Esophagus muscularis mucosa (tissue), 4 donors: ENCODE measurements at regions not wholly inside any gene's neighbourhood (a gene's known extent, or its start where the extent isn't known, plus 50 kb on each side); places are given as distances from the start of the nearest gene placed in this dataset.
"Not testable (repeated sequence)": the region's sequence is repeated elsewhere in the genome, so short reads cannot be mapped to it uniquely, and the experiment has no call there.

Experiments
- DNase-seq: peaks from one replicate; pipeline ENCODE4 v3.0.0-alpha.2; 2017; ENCODE audit errors: extremely low spot score
- H3K27ac ChIP-seq, 4 donors: fragments of 200-600 bp; sonication (generic); replicated peaks in 1 of 4; 1 replicate in 3 of 4; 2 replicates in 1 of 4; pipeline ENCODE4 v1.5.1; 2016 to 2019; ENCODE audit warnings: mild to moderate bottlenecking in 1 of 4
- H3K27me3 ChIP-seq, 4 donors: fragments of 200-600 bp; sonication (generic); one replicate each; pipeline versions ENCODE4 v1.5.1 to v1.6.0; 2016 to 2019
- H3K36me3 ChIP-seq, 4 donors: fragments of 200-600 bp; sonication (generic); one replicate each; pipeline ENCODE4 v1.5.1; 2016 to 2019
- H3K4me1 ChIP-seq, 4 donors: fragments of 200-600 bp; sonication (generic); one replicate each; pipeline ENCODE4 v1.5.1; 2016 to 2019
- H3K4me3 ChIP-seq, 4 donors: fragments of 200-600 bp; sonication (generic); 1 replicate in 2 of 4; 2 replicates in 2 of 4; pipeline ENCODE4 v1.5.1; 2016 to 2019; ENCODE audit warnings: mild to moderate bottlenecking in 4 of 4, moderate library complexity in 1 of 4
- H3K9me3 ChIP-seq, 4 donors: fragments of 200-600 bp; sonication (generic); 1 replicate in 3 of 4; 2 replicates in 1 of 4; pipeline ENCODE4 v1.5.1; 2016 to 2019
- CTCF ChIP-seq, 3 experiments: fragments of 200-600 bp in 2 of 3; fragments of 450-650 bp in 1 of 3; sonication (generic) in 2 of 3; IDR thresholded peaks; one replicate each; pipeline ENCODE4 v1.5.1; 2017 to 2019; ENCODE audit warnings: antibody characterized with exemption in 3 of 3, mild to moderate bottlenecking in 2 of 3, moderate library complexity in 1 of 3
- EP300 ChIP-seq: sonication (generic); formaldehyde crosslinking; IDR thresholded peaks from one replicate; pipeline ENCODE4 v1.6.1; 2017; ENCODE audit warnings: antibody characterized with exemption
- POLR2A ChIP-seq: fragments of 450-650 bp; IDR thresholded peaks from one replicate; pipeline ENCODE4 v1.6.1; 2017; ENCODE audit warnings: antibody characterized with exemption, moderate library complexity, mild to moderate bottlenecking, low read depth
- POLR2AphosphoS5 ChIP-seq, 2 donors: sonication (generic); formaldehyde crosslinking; IDR thresholded peaks; one replicate each; pipeline ENCODE4 v1.6.1; 2017; ENCODE audit warnings: antibody characterized with exemption in 2 of 2
- WGBS: methylation state at CpG from one replicate; pipeline ENCODE4 v1.1.5; 2018; 5-methylcytosine and 5-hydroxymethylcytosine counted together
- intact Hi-C: fragments of 100-400 bp; cut with DNase I; formaldehyde crosslinking; loops from one replicate; pipeline ENCODE4 v1.15.1; 2023

DNA sequence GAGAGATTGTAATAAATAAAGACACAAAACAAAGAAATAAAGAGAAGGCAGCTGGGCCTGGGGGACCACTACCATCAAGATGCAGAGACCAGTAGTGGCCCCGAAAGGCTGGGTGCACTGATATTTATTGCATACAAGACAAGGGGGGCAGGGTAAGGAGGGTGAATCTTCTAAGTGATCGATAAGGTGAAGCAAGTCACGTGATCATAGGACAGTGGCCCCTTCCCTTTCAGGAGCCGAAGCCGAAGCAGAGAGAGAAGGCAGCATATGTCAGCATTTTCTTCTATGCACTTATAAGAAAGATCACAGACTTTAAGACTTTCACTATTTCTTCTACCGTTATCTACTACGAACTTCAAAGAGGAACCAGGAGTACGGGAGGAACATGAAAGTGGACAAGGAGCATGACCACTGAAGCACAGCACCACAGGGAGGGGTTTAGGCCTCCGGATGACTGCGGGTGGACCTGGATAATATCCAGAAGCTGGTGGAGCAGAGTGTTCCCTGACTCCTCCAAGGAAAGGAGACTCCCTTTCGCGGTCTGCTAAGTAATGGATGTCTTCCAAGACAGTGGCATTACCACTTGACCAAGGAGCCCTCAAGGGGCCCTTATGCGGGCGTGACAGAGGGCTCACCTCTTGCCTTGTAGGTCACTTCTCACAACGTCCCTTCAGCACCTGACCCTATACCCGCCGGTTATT is 126.4 kb downstream of the RBM46 start:
- H3K27ac ChIP-seq, intact Hi-C loops: not testable (repeated sequence)

GRCh38 chr4:154908168-154908567 is 127.1 kb downstream of the RBM46 start:
- H3K4me1 ChIP-seq: no peaks in the 10 kb centered on the region
- no peak for DNase-seq
- peaks cover 0 to 4% (median 0%) of the 10 kb centered on the region in 4 donors for H3K9me3 ChIP-seq
- TF ChIP-seq CTCF (IDR thresholded peaks at IDR 0.05) (no peak), POLR2A (no peak), EP300 (no peak), POLR2AphosphoS5 (IDR thresholded peaks at IDR 0.05) (no peak)
- H3K36me3 ChIP-seq: no peaks in the 10 kb centered on the region
- intact Hi-C loops: no loop called here
- no peaks in the 10 kb centered on the region for H3K27me3 ChIP-seq
- H3K4me3 ChIP-seq: no peak overlapping the region
- 86% methylated on average over 1 of the region's 1 CpG for WGBS
- no peak overlapping the region for H3K27ac ChIP-seq

More for the DNA sequence above, 126.4 kb downstream of the RBM46 start:
- not testable (repeated sequence) for H3K9me3 ChIP-seq, DNase-seq, H3K4me3 ChIP-seq, H3K4me1 ChIP-seq, H3K36me3 ChIP-seq, H3K27me3 ChIP-seq
- 92% methylated on average over 17 of the region's 17 CpGs for WGBS

DNA sequence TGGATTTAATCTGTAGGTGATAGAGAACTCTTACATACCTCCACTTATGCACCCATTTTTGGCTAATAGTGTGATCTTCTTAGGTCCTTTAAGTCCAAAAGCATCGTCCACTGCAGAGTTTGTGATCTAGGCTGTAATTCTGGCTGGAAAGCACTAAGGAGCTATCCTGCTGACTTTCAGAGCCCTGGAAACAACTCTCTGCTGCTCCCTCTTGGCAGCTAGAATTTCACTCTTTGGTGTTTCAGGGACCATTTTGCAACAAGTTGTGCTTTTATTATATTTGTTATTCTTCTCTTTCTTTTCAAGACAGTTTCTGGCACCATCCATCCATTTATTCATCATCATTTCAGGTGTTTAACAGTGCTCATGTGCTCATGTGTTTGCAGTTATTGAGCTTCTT is 130.0 kb downstream of the RBM46 start:
- intact Hi-C loops: no loop called here
- 50% methylated on average over 1 of the region's 1 CpG for WGBS
- Histone ChIP-seq H3K27me3 (no peaks in the 10 kb centered on the region), H3K36me3 (no peaks in the 10 kb centered on the region), H3K4me3 (no peak overlapping the region), H3K4me1 (no peaks in the 10 kb centered on the region), H3K9me3 (peaks cover 0 to 4% (median 0%) of the 10 kb centered on the region in 4 donors), H3K27ac (no peak overlapping the region)
- TF ChIP-seq POLR2A (no peak), CTCF (IDR thresholded peaks at IDR 0.05) (no peak), EP300 (no peak), POLR2AphosphoS5 (IDR thresholded peaks at IDR 0.05) (no peak)
- DNase-seq: no peak

GRCh38 chr4:154911608-154912098 is 130.6 kb downstream of the RBM46 start:
- WGBS: 65% methylated on average over 3 of the region's 3 CpGs
- H3K4me3 ChIP-seq: no peak overlapping the region
- H3K27ac ChIP-seq: no peak overlapping the region
- no peak for TF ChIP-seq EP300
- no peak for TF ChIP-seq CTCF (IDR thresholded peaks at IDR 0.05)
- no peak for TF ChIP-seq POLR2A
- TF ChIP-seq POLR2AphosphoS5 (IDR thresholded peaks at IDR 0.05): no peak
- no peaks in the 10 kb centered on the region for H3K36me3 ChIP-seq
- DNase-seq: no peak
- intact Hi-C loops: no loop called here
- no peaks in the 10 kb centered on the region for H3K27me3 ChIP-seq
- H3K4me1 ChIP-seq: no peaks in the 10 kb centered on the region
- no peaks in the 10 kb centered on the region for H3K9me3 ChIP-seq

- H3K9me3 ChIP-seq: no peaks in the 10 kb centered on the region
- DNase-seq: no peak
- TF ChIP-seq POLR2A: no peak
- no peak for TF ChIP-seq CTCF (IDR thresholded peaks at IDR 0.05)
- H3K36me3 ChIP-seq: no peaks in the 10 kb centered on the region
- H3K4me1 ChIP-seq: no peaks in the 10 kb centered on the region
- no peaks in the 10 kb centered on the region for H3K27me3 ChIP-seq
- intact Hi-C loops: no loop called here
- H3K27ac ChIP-seq: no peak overlapping the region
- WGBS: 91% methylated on average over 3 of the region's 3 CpGs
- H3K4me3 ChIP-seq: no peak overlapping the region
Observed at GRCh38 chr4:154916068-154916467, 135.0 kb downstream of the RBM46 start.
